ENCODE measurements at regions not wholly inside any gene's neighbourhood (a gene's known extent, or its start where the extent isn't known, plus 50 kb on each side); places are given as distances from the start of the nearest gene placed in this dataset.
"Not testable (repeated sequence)": the region's sequence is repeated elsewhere in the genome, so short reads cannot be mapped to it uniquely, and the experiment has no call there.

DNA sequence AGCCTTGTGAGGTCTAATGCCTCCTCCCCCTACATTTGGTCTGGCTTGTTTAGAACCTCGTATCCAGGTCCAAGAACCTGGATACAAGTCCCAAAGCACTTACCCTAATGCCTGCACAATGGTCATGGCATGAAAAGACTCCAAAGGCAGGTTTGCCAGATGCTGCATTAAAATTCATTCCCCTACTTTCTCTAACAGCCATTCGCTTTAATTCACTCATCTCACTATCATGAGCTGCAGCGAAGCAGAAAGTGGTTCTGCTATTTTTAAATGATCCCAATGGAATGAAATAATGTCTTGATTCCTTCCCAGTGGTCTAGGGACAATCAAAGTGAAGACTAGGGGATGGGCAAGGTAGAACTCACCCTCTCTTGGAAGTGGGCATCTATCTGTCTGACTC, 72.5 kb upstream of the MAX start:
- no peak overlapping the region for H3K27ac Mint-ChIP-seq
- DNase-seq (ENCODE audit: low spot score), result no peak
- H3K27me3 Mint-ChIP-seq (ENCODE audit: low read depth), result peaks cover 3% of the 10 kb centered on the region
- no peak overlapping the region for H3K4me3 Mint-ChIP-seq
- no peaks in the 10 kb centered on the region for H3K36me3 Mint-ChIP-seq (ENCODE audit: low read depth)
- peaks cover 20% of the 10 kb centered on the region for H3K4me1 Mint-ChIP-seq (ENCODE audit: low read depth)
- H3K9me3 Mint-ChIP-seq, result no peaks in the 10 kb centered on the region

DNA sequence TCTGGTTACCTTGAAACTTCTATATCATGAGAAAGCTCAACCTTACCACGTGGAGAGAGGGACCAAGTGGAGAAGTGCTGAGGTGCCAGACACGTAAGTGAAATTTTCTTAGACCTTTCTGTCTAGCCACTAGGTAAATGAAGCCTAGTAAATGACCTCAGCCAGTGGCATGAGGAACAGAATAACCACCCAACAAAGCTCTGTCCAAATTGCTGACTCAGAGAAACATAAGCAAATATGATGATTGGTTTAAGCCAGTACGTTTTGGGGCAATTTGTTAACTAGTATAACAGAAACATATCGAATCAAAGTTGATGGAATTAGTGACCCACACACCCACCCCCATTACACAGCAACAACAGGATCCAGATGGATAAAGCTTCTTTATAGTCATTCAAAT, 75.2 kb upstream of the MAX start:
- Mint-ChIP-seq H3K27me3 (ENCODE audit: low read depth) (peaks cover under 1% of the 10 kb centered on the region), H3K27ac (no peak overlapping the region), H3K4me1 (ENCODE audit: low read depth) (peaks cover 19% of the 10 kb centered on the region)

DNA sequence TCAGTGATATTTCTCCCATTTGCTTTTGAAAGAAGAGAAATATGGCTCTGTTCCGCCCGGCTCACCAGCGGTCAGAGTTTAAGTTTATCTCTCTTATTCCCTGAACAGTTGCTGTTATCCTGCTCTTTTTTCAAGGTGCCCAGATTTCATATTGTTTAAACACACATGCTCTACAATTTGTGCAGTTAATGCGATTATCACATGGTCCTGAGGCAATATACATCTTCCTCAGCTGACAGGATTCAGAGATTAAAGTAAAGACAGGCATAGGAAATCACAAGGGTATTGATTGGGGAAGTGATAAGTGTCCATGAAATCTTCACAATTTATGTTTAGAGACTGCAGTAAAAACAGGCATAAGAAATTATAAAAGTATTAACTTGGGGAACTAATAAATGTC, 76.9 kb upstream of the MAX start:
- Mint-ChIP-seq H3K4me1 (ENCODE audit: low read depth) (peaks cover 19% of the 10 kb centered on the region), H3K9me3 (peaks cover 22% of the 10 kb centered on the region)
- not testable (repeated sequence) for DNase-seq (ENCODE audit: low spot score); H3K27me3 Mint-ChIP-seq (ENCODE audit: low read depth); H3K4me3 Mint-ChIP-seq; H3K36me3 Mint-ChIP-seq (ENCODE audit: low read depth); H3K27ac Mint-ChIP-seq

More for the DNA sequence above, 75.2 kb upstream of the MAX start:
- no peak for DNase-seq (ENCODE audit: low spot score)
- peaks cover 4% of the 10 kb centered on the region for H3K36me3 Mint-ChIP-seq (ENCODE audit: low read depth)
- H3K9me3 Mint-ChIP-seq, result peaks cover 14% of the 10 kb centered on the region
- no peak overlapping the region for H3K4me3 Mint-ChIP-seq

DNA sequence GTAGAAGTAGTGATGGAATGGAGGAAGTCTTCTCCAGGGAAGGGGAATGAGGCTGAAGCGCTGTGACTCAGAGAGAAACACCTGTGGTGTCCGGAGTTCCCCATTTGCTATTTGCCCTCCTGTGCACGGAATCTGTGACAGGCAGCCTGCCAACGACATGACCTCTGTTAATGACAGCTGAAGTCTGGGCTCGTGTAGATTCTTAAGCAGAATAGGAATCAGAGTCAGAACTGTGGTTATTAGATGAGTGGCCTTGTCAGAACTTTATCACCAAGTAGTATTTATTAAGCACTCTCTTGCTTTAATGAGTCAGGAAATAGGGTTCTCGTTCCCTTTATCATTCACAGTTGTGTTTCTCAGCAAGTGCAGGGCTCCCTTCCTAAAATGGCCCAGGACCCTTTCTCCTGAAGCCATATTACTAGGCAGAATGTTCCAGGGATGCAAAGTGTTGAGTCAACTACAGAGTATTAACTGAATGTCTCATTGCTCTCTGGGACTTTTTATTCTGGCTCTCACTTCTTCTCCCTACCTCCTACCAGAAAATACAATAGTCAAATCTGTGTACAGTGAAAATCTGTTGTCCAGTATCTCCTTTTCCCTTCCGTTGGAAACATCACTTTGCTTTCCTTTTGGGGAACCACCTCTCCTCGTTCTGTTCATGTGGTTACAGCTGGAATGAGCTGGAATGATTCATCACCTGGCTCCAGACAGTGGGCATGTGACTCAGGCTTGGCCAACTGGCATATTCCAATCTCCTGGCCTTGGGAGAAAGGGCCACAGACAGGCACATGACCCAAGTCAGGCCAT, 77.8 kb upstream of the MAX start:
- Mint-ChIP-seq H3K27me3 (ENCODE audit: low read depth) (no peaks in the 10 kb centered on the region), H3K4me1 (ENCODE audit: low read depth) (peaks cover 19% of the 10 kb centered on the region), H3K4me3 (no peak overlapping the region), H3K27ac (peak overlapping the region; percentile 16), H3K36me3 (ENCODE audit: low read depth) (peaks cover 6% of the 10 kb centered on the region), H3K9me3 (peaks cover 22% of the 10 kb centered on the region)
- peak; percentile 59 for DNase-seq (ENCODE audit: low spot score)

DNA sequence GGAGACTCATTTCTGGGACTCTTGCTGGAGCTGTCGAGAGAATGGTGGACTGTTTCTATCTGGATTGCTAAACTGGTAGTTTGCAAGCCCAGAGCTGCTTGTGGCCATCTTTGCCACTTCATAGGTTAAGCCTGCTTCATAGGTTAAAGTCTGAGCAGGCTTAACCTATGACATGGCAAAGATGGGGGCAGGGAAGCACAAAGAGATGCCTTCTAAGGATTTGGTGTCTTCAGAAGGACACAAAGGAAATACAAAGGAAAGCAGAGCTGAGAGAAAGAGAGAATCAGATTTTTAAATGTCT, 78.4 kb upstream of the MAX start:
- H3K27me3 Mint-ChIP-seq (ENCODE audit: low read depth), result no peaks in the 10 kb centered on the region
- H3K4me1 Mint-ChIP-seq (ENCODE audit: low read depth), result peaks cover 19% of the 10 kb centered on the region
- peaks cover 6% of the 10 kb centered on the region for H3K36me3 Mint-ChIP-seq (ENCODE audit: low read depth)
- no peak for DNase-seq (ENCODE audit: low spot score)
- H3K27ac Mint-ChIP-seq, result no peak overlapping the region
- peaks cover 22% of the 10 kb centered on the region for H3K9me3 Mint-ChIP-seq
- no peak overlapping the region for H3K4me3 Mint-ChIP-seq

DNA sequence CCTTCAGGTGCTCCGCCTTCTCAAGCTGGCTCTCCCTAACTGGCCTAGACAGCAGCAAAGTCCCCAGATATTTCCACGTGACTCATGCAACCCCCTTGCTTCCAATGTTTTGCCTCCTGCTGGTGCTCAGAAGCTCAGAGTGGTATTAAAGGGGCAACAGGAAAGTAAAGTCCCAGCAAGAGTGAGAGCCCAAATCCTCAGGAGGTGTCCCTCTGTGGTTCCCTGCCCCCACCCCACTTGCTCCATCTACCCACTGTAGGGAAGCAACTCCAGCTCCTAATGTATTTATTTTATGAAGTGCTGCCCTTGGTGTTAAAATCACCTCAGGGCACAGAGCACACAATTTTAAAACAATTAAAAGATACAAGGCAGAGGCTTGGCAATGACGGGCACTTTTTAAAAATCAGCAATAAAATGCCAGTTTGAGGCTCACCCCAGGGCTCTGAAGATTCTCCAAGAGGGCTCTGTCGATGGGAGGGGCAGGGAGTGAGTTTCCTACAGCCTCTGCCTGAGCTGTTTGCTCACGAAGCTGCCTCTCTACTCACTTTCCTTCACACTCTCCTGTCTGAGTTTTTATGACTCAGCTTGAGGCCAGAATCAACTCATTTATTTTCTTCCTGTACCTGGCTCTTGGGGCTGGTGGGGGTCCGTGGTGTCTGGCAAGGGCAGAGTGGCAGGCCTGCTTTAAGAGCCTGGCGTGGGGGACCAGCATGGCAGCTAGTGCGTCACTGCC, 81.9 kb upstream of the MAX start:
- DNase-seq (ENCODE audit: low spot score), result no peak
- Mint-ChIP-seq H3K4me3 (no peak overlapping the region), H3K4me1 (ENCODE audit: low read depth) (peaks cover 20% of the 10 kb centered on the region), H3K36me3 (ENCODE audit: low read depth) (peaks cover 6% of the 10 kb centered on the region), H3K27me3 (ENCODE audit: low read depth) (peaks cover 5% of the 10 kb centered on the region), H3K9me3 (peaks cover 22% of the 10 kb centered on the region), H3K27ac (no peak overlapping the region)

DNA sequence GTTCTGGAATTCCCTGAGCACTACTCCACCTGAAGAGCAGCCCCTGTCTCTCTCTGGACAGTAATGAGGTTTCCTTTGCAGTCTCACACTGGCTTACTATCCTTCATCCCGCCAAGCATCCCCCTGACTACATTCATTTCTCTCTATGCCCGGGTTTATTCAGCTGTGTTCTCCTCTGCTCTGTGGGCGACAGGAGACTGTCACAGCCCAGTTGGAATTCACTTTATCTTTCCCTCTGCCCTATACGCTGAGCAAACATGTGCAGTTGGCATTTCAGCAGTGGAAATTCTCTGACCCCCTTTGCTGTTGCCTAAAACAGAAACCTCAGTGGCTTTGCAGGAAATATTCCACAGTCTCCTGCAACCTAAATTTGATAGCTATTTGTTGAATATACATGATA, 83.5 kb upstream of the MAX start:
- H3K27ac Mint-ChIP-seq, result no peak overlapping the region
- H3K9me3 Mint-ChIP-seq, result peaks cover 22% of the 10 kb centered on the region
- H3K4me1 Mint-ChIP-seq (ENCODE audit: low read depth), result peaks cover 6% of the 10 kb centered on the region
- peaks cover 5% of the 10 kb centered on the region for H3K27me3 Mint-ChIP-seq (ENCODE audit: low read depth)
- no peak for DNase-seq (ENCODE audit: low spot score)
- no peak overlapping the region for H3K4me3 Mint-ChIP-seq
- peaks cover 6% of the 10 kb centered on the region for H3K36me3 Mint-ChIP-seq (ENCODE audit: low read depth)

DNA sequence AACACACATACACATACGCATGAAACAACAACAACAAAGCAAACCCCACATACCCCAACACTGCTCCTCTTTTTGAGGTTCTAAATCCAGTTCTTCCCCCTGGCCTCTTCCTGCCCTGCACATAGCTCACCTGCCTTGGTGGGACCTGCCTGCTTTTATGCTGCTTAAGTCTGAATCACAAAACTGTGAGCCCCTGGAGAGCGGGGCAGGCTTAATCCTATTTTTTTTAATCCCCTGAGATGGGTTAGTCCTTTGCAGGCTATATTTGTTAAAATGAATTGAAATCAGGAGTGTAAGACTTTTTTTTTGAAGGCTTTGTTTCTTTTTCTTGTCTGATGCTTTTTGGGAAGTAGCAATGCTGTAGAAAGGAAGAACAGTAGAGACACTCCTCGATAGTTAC, 84.6 kb upstream of the MAX start:
- no peak for DNase-seq (ENCODE audit: low spot score)
- Mint-ChIP-seq H3K27me3 (ENCODE audit: low read depth) (peaks cover 5% of the 10 kb centered on the region), H3K9me3 (peaks cover 14% of the 10 kb centered on the region), H3K4me1 (ENCODE audit: low read depth) (peaks cover 2% of the 10 kb centered on the region), H3K4me3 (no peak overlapping the region), H3K27ac (no peak overlapping the region), H3K36me3 (ENCODE audit: low read depth) (peaks cover 5% of the 10 kb centered on the region)

DNA sequence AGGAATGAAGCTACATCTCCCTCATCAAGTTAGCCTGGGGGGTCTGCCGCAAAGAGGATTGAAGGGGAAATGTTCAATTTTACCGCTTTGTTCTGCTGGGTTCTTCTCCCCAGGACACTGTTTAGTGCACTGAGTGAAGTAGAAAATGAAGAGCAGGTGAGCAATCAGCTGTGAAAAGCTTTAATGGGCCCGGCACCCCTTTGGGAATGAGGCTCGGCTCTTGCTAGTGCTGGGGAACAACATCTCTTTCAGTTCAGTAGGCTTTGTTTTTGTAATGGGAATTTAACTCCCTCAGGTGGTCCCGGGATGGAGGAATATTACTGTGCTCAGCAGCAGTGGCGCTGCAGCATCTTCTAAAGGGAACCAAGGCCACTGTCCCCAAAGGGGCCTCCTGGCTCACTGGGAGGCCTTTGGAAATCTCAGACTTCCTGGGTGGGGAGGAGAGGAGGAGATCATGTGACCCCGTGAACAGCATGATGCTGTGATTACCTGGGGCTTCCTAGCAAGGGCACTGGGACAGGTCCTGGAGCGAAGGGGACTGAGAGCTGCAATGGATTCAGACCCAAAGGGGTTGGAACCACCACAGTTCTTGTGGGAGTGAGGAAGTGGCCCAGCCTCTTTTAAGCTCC, 85.2 kb upstream of the MAX start:
- peaks cover 2% of the 10 kb centered on the region for H3K4me1 Mint-ChIP-seq (ENCODE audit: low read depth)
- H3K27ac Mint-ChIP-seq, result no peak overlapping the region
- H3K4me3 Mint-ChIP-seq, result no peak overlapping the region
- DNase-seq (ENCODE audit: low spot score), result no peak
- H3K36me3 Mint-ChIP-seq (ENCODE audit: low read depth), result peaks cover 1% of the 10 kb centered on the region
- peaks cover 5% of the 10 kb centered on the region for H3K27me3 Mint-ChIP-seq (ENCODE audit: low read depth)
- peaks cover 8% of the 10 kb centered on the region for H3K9me3 Mint-ChIP-seq

DNA sequence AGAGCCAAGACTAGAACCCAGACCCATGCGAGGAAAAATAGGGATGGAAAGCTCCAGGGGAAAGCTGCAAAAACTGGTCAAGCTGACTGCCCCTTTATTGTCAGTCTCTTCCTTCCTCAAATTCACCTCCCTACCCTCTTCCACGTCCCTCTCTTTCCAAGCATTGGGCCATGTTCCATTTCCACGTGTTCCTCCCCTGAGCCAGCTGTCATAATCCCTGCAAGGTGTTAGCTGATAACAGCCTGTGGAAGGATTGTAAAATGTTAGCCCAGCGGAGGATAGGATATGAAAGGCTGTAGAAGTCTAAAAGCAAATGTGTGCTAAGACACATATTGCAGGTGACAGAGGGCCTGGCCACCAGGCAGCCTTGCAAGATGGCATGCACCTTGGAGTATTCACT, 88.0 kb upstream of the MAX start:
- no peaks in the 10 kb centered on the region for H3K36me3 Mint-ChIP-seq (ENCODE audit: low read depth)
- DNase-seq (ENCODE audit: low spot score), result no peak
- peaks cover 5% of the 10 kb centered on the region for H3K27me3 Mint-ChIP-seq (ENCODE audit: low read depth)
- no peaks in the 10 kb centered on the region for H3K9me3 Mint-ChIP-seq
- H3K4me3 Mint-ChIP-seq, result no peak overlapping the region
- H3K4me1 Mint-ChIP-seq (ENCODE audit: low read depth), result peaks cover 6% of the 10 kb centered on the region
- H3K27ac Mint-ChIP-seq, result no peak overlapping the region

DNA sequence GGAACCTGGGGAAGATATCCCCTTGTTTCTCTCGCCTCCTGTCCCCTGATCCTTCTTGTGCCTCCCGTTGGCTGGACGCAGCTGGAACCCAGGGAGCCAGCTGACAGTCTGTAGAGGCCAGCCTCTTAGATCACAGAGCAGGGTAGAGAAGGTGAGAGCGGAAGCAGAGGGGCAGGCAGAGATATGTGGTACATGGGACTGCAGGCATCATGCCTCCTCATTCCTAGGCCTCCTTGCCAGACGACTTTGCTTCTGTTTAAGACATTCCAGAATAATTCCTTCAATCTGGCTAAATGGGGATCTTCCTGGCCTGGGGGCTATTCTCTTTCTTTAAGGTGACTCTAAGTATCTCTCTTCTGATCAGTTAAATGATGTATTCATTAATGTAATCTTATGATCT, 89.4 kb upstream of the MAX start:
- peaks cover 7% of the 10 kb centered on the region for H3K4me1 Mint-ChIP-seq (ENCODE audit: low read depth)
- H3K27me3 Mint-ChIP-seq (ENCODE audit: low read depth), result peaks cover 4% of the 10 kb centered on the region
- DNase-seq (ENCODE audit: low spot score), result no peak
- no peaks in the 10 kb centered on the region for H3K36me3 Mint-ChIP-seq (ENCODE audit: low read depth)
- no peak overlapping the region for H3K4me3 Mint-ChIP-seq
- no peak overlapping the region for H3K27ac Mint-ChIP-seq
- H3K9me3 Mint-ChIP-seq, result no peaks in the 10 kb centered on the region

DNA sequence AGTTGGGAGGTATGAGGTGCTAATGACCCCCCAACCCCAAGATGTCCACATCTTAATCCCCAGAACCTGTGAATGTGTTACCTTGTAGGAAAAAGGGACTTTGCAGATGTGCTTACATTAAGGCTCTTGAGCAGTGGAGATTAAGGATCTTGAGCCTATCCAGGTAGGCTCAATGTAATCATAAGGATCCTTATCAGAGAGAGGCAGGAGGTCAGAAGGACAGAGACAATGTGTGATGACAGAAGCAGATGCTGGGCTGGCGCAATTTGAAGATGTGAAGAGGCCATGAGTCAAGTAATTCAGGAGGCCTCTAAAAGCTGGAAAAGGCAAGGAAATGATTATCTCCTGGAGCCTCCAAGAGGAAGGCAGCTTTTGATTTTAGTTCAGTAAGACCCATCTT, 90.4 kb upstream of the MAX start:
- Mint-ChIP-seq H3K4me1 (ENCODE audit: low read depth) (peaks cover 7% of the 10 kb centered on the region), H3K4me3 (no peak overlapping the region), H3K36me3 (ENCODE audit: low read depth) (no peaks in the 10 kb centered on the region), H3K9me3 (no peaks in the 10 kb centered on the region), H3K27me3 (ENCODE audit: low read depth) (no peaks in the 10 kb centered on the region), H3K27ac (no peak overlapping the region)
- no peak for DNase-seq (ENCODE audit: low spot score)

DNA sequence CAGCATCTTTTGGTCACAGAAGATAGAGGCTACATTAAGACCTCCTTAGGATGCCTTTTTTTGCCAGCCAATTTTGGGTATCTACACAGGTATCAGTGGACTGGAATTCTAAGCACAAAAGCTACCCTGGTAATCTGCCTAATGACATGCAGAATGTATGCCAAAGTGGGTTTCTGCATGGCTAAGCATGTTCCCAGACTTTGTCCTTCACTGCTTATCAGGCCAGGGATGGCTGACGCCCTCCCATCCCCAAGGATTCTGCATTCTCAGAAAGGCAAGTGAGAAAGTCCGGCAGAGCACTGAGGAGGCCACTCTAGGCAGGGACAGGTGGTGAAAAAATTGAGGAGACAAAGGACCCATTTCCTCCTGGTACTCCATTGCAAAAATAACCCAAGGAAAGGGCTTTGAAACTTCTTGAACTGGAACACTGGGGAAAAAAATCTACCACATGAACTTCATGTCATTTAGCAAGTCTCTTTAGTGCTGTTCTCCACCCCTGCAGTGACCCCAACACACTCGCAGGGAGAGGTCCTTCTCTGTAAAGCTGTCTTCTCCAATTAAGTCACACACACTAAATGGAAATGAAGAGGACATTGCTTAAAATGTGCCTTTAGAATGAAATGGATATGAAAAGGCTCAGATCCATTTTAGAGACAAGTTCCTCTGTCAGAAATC, 91.7 kb upstream of the MAX start:
- peaks cover 13% of the 10 kb centered on the region for H3K4me1 Mint-ChIP-seq (ENCODE audit: low read depth)
- no peaks in the 10 kb centered on the region for H3K27me3 Mint-ChIP-seq (ENCODE audit: low read depth)
- no peak overlapping the region for H3K27ac Mint-ChIP-seq
- no peak for DNase-seq (ENCODE audit: low spot score)
- H3K4me3 Mint-ChIP-seq, result no peak overlapping the region
- no peaks in the 10 kb centered on the region for H3K36me3 Mint-ChIP-seq (ENCODE audit: low read depth)
- no peaks in the 10 kb centered on the region for H3K9me3 Mint-ChIP-seq

Data from T-helper 2 cell treated with Interferon-gamma antibody and Interleukin-4, amounts not matched to agents 5 μg/mL and 100 μg/mL, for 36 hours (primary cell).